Gastrocnemius medialis (tissue), 4 donors: ENCODE measurements at regions not wholly inside any gene's neighbourhood (a gene's known extent, or its start where the extent isn't known, plus 50 kb on each side); places are given as distances from the start of the nearest gene placed in this dataset.
"Not testable (repeated sequence)": the region's sequence is repeated elsewhere in the genome, so short reads cannot be mapped to it uniquely, and the experiment has no call there.

Source experiments
- ATAC-seq, 2 donors: fragments of 150-250 bp; one replicate each; pipeline ENCODE4 v1.9.1; 2016
- DNase-seq, 2 donors: peaks; one replicate each; pipeline ENCODE4 v3.0.0-alpha.2; 2019
- H3K27ac ChIP-seq, 4 donors: fragments of 200-600 bp; sonication (generic); 1 replicate in 1 of 4; 2 replicates in 3 of 4; pipeline ENCODE4 v1.5.1; 2016 to 2018; ENCODE audit warnings: mild to moderate bottlenecking in 2 of 4, moderate library complexity in 1 of 4
- H3K27me3 ChIP-seq, 3 donors: fragments of 200-600 bp; sonication (generic) in 2 of 3; 1 replicate in 1 of 3; 2 replicates in 2 of 3; pipeline versions ENCODE4 v1.5.1 to v1.6.0; 2016 to 2019; ENCODE audit warnings: mild to moderate bottlenecking in 1 of 3, moderate library complexity in 1 of 3
- H3K36me3 ChIP-seq, 2 donors: fragments of 200-600 bp; sonication (generic) in 1 of 2; one replicate each; pipeline ENCODE4 v1.5.1; 2017 to 2018
- H3K4me1 ChIP-seq, 2 donors: fragments of 200-600 bp; sonication (generic) in 1 of 2; one replicate each; pipeline ENCODE4 v1.5.1; 2016 to 2017; ENCODE audit warnings: mild to moderate bottlenecking in 2 of 2
- H3K4me3 ChIP-seq, 4 donors: fragments of 200-600 bp; sonication (generic) in 3 of 4; 1 replicate in 1 of 4; 2 replicates in 3 of 4; pipeline ENCODE4 v1.5.1; 2016 to 2019; ENCODE audit warnings: mild to moderate bottlenecking in 2 of 4
- H3K9me3 ChIP-seq, 3 donors: fragments of 200-600 bp; sonication (generic) in 2 of 3; 1 replicate in 1 of 3; 2 replicates in 2 of 3; pipeline ENCODE4 v1.5.1; 2016 to 2019
- CTCF ChIP-seq, 5 experiments: fragments of 450-650 bp in 3 of 5; fragments of 200-600 bp in 2 of 5; sonication (generic) in 2 of 5; IDR thresholded peaks in 4 of 5; conservative IDR thresholded peaks in 1 of 5; 1 replicate in 4 of 5; 2 replicates in 1 of 5; pipeline ENCODE4 v1.5.1; 2016 to 2019; ENCODE audit warnings: antibody characterized with exemption in 5 of 5, mild to moderate bottlenecking in 3 of 5, moderate library complexity in 3 of 5
- POLR2A ChIP-seq, 2 donors: fragments of 450-650 bp; IDR thresholded peaks; one replicate each; pipeline ENCODE4 v1.6.1; 2017; ENCODE audit warnings: antibody characterized with exemption in 2 of 2, mild to moderate bottlenecking in 2 of 2, moderate library complexity in 2 of 2
- in situ Hi-C, 4 donors: fragments of 200-750 bp; cut with MboI; loops; one replicate each; pipeline versions ENCODE4 v1.15.0 to v1.8.0; 2017; ENCODE audit warnings: low sequenced_read_pairs in 4 of 4
- intact Hi-C: fragments of 100-400 bp; cut with DNase I; formaldehyde crosslinking; loops from one replicate; pipeline ENCODE4 v1.15.1; 2023; ENCODE audit warnings: low total_unique reads

GRCh38 chr6:159557031-159557430 lies 136.0 kb downstream of the SOD2 start:
- in situ Hi-C loops = no loop called here
- ATAC-seq = peak; percentile 46 to 56

GRCh38 chr6:159555082-159555875 lies 137.8 kb downstream of the SOD2 start:
- TF ChIP-seq POLR2A (IDR thresholded peaks at IDR 0.05) = no peak
- no peak for TF ChIP-seq CTCF (IDR thresholded peaks at IDR 0.05 in 4 of 5, conservative IDR thresholded peaks at IDR 0.05 in 1 of 5)
- Histone ChIP-seq H3K36me3 (no peaks in the 10 kb centered on the region), H3K27ac (no peak overlapping the region), H3K9me3 (no peaks in the 10 kb centered on the region), H3K27me3 (no peaks in the 10 kb centered on the region), H3K4me3 (no peak overlapping the region), H3K4me1 (no peaks in the 10 kb centered on the region)
- intact Hi-C loops = no loop called here
- DNase-seq = no peak
- in situ Hi-C loops = no loop called here
- no peak for ATAC-seq

More at GRCh38 chr6:159557031-159557430, 136.0 kb downstream of the SOD2 start:
- TF ChIP-seq CTCF (IDR thresholded peaks at IDR 0.05 in 4 of 5, conservative IDR thresholded peaks at IDR 0.05 in 1 of 5) = no peak
- no peak for TF ChIP-seq POLR2A (IDR thresholded peaks at IDR 0.05)
- H3K27me3 ChIP-seq = no peaks in the 10 kb centered on the region
- intact Hi-C loops = no loop called here
- H3K9me3 ChIP-seq = no peaks in the 10 kb centered on the region
- no peaks in the 10 kb centered on the region for H3K36me3 ChIP-seq
- no peak overlapping the region for H3K27ac ChIP-seq
- H3K4me1 ChIP-seq = no peaks in the 10 kb centered on the region
- no peak overlapping the region for H3K4me3 ChIP-seq
- no peak for DNase-seq

GRCh38 chr6:159541296-159541695 lies 151.7 kb downstream of the SOD2 start:
- Histone ChIP-seq H3K36me3 (no peaks in the 10 kb centered on the region), H3K27me3 (no peaks in the 10 kb centered on the region), H3K9me3 (no peaks in the 10 kb centered on the region), H3K4me1 (no peaks in the 10 kb centered on the region), H3K27ac (no peak overlapping the region), H3K4me3 (no peak overlapping the region)
- no peak for DNase-seq
- no peak for ATAC-seq
- in situ Hi-C loops = no loop called here
- intact Hi-C loops = no loop called here
- no peak for TF ChIP-seq CTCF (IDR thresholded peaks at IDR 0.05 in 4 of 5, conservative IDR thresholded peaks at IDR 0.05 in 1 of 5)
- no peak for TF ChIP-seq POLR2A (IDR thresholded peaks at IDR 0.05)

- no peaks in the 10 kb centered on the region for H3K4me1 ChIP-seq
- no peak for DNase-seq
- no peak for ATAC-seq
- no peak overlapping the region for H3K27ac ChIP-seq
- no peak overlapping the region for H3K4me3 ChIP-seq
- TF ChIP-seq CTCF (IDR thresholded peaks at IDR 0.05 in 4 of 5, conservative IDR thresholded peaks at IDR 0.05 in 1 of 5) = no peak
- TF ChIP-seq POLR2A (IDR thresholded peaks at IDR 0.05) = no peak
- no peaks in the 10 kb centered on the region for H3K36me3 ChIP-seq
- no peaks in the 10 kb centered on the region for H3K9me3 ChIP-seq
- H3K27me3 ChIP-seq = no peaks in the 10 kb centered on the region
- in situ Hi-C loops = no loop called here
- intact Hi-C loops = no loop called here
Observed at GRCh38 chr6:159540883-159541282, 152.2 kb downstream of the SOD2 start.

GRCh38 chr6:159540152-159540551 lies 152.9 kb downstream of the SOD2 start:
- Histone ChIP-seq H3K4me3 (no peak overlapping the region), H3K27me3 (no peaks in the 10 kb centered on the region), H3K4me1 (no peaks in the 10 kb centered on the region), H3K9me3 (no peaks in the 10 kb centered on the region), H3K27ac (no peak overlapping the region), H3K36me3 (no peaks in the 10 kb centered on the region)
- no peak for ATAC-seq
- TF ChIP-seq CTCF (IDR thresholded peaks at IDR 0.05 in 4 of 5, conservative IDR thresholded peaks at IDR 0.05 in 1 of 5) (peak in 2 of 5 experiments; percentile 16 to 33), POLR2A (IDR thresholded peaks at IDR 0.05) (no peak)
- intact Hi-C loops (no loop called here), in situ Hi-C loops (no loop called here)
- DNase-seq = no peak

- H3K9me3 ChIP-seq, ATAC-seq, H3K4me1 ChIP-seq, H3K36me3 ChIP-seq, H3K27me3 ChIP-seq, in situ Hi-C loops, H3K27ac ChIP-seq, DNase-seq, H3K4me3 ChIP-seq: not testable (repeated sequence)
- intact Hi-C loops = loop anchor here (10.0 kb wide), 1 partner anchor 883 kb away; the partner anchor contains the start of gene SYTL3
Observed at GRCh38 chr6:159538031-159538430, 155.0 kb downstream of the SOD2 start.
